ENCODE measurements at regions not wholly inside any gene's neighbourhood (a gene's known extent, or its start where the extent isn't known, plus 50 kb on each side); places are given as distances from the start of the nearest gene placed in this dataset.
A peak's percentile ranks its signal among the peaks of the same experiment; 100 is the strongest.
"Not testable (repeated sequence)": the region's sequence is repeated elsewhere in the genome, so short reads cannot be mapped to it uniquely, and the experiment has no call there.

- H3K4me3 ChIP-seq (ENCODE audit: low read depth, low read length) = no peak overlapping the region
- no peak overlapping the region for H3K27ac ChIP-seq (ENCODE audit: low read depth, low read length)
- H3K79me2 ChIP-seq (ENCODE audit: control insufficient read depth, insufficient read depth, low read length, unreplicated experiment) = no peaks in the 10 kb centered on the region
- no peak overlapping the region for H2AFZ ChIP-seq (ENCODE audit: low read length, unreplicated experiment)
- no peaks in the 10 kb centered on the region for H3K36me3 ChIP-seq (ENCODE audit: insufficient read depth, low read length)
- H3K4me1 ChIP-seq (ENCODE audit: control insufficient read depth, insufficient read depth, low read length, unreplicated experiment) = no peaks in the 10 kb centered on the region
- no peaks in the 10 kb centered on the region for H3K27me3 ChIP-seq (ENCODE audit: insufficient read depth, low read length)
Measured at GRCh38 chr12:90485560-90485959, 469.4 kb downstream of the CCER1 start.

GRCh38 chr12:90484094-90484493, 470.9 kb downstream of the CCER1 start:
- Histone ChIP-seq H3K36me3 (ENCODE audit: insufficient read depth, low read length) (no peaks in the 10 kb centered on the region), H3K4me1 (ENCODE audit: control insufficient read depth, insufficient read depth, low read length, unreplicated experiment) (no peaks in the 10 kb centered on the region), H3K4me3 (ENCODE audit: low read depth, low read length) (no peak overlapping the region), H3K27me3 (ENCODE audit: insufficient read depth, low read length) (no peaks in the 10 kb centered on the region), H3K79me2 (ENCODE audit: control insufficient read depth, insufficient read depth, low read length, unreplicated experiment) (no peaks in the 10 kb centered on the region), H3K27ac (ENCODE audit: low read depth, low read length) (no peak overlapping the region), H2AFZ (ENCODE audit: low read length, unreplicated experiment) (no peak overlapping the region)

- H3K79me2 ChIP-seq (ENCODE audit: control insufficient read depth, insufficient read depth, low read length, unreplicated experiment) = no peaks in the 10 kb centered on the region
- H3K36me3 ChIP-seq (ENCODE audit: insufficient read depth, low read length) = no peaks in the 10 kb centered on the region
- no peaks in the 10 kb centered on the region for H3K4me1 ChIP-seq (ENCODE audit: control insufficient read depth, insufficient read depth, low read length, unreplicated experiment)
- H3K4me3 ChIP-seq (ENCODE audit: low read depth, low read length) = no peak overlapping the region
- no peak overlapping the region for H3K27ac ChIP-seq (ENCODE audit: low read depth, low read length)
- H2AFZ ChIP-seq (ENCODE audit: low read length, unreplicated experiment) = no peak overlapping the region
- no peaks in the 10 kb centered on the region for H3K27me3 ChIP-seq (ENCODE audit: insufficient read depth, low read length)
Measured at GRCh38 chr12:90481748-90482147, 473.2 kb downstream of the CCER1 start.

GRCh38 chr12:90479237-90479636, 475.7 kb downstream of the CCER1 start:
- H3K27ac ChIP-seq (ENCODE audit: low read depth, low read length) = no peak overlapping the region
- H3K4me1 ChIP-seq (ENCODE audit: control insufficient read depth, insufficient read depth, low read length, unreplicated experiment) = no peaks in the 10 kb centered on the region
- H3K79me2 ChIP-seq (ENCODE audit: control insufficient read depth, insufficient read depth, low read length, unreplicated experiment) = no peaks in the 10 kb centered on the region
- no peaks in the 10 kb centered on the region for H3K36me3 ChIP-seq (ENCODE audit: insufficient read depth, low read length)
- H3K27me3 ChIP-seq (ENCODE audit: insufficient read depth, low read length) = no peaks in the 10 kb centered on the region
- H2AFZ ChIP-seq (ENCODE audit: low read length, unreplicated experiment) = no peak overlapping the region
- H3K4me3 ChIP-seq (ENCODE audit: low read depth, low read length) = no peak overlapping the region

GRCh38 chr12:90473831-90474230, 481.1 kb downstream of the CCER1 start:
- no peaks in the 10 kb centered on the region for H3K79me2 ChIP-seq (ENCODE audit: control insufficient read depth, insufficient read depth, low read length, unreplicated experiment)
- no peaks in the 10 kb centered on the region for H3K4me1 ChIP-seq (ENCODE audit: control insufficient read depth, insufficient read depth, low read length, unreplicated experiment)
- H2AFZ ChIP-seq (ENCODE audit: low read length, unreplicated experiment) = peak overlapping the region; percentile 47
- no peaks in the 10 kb centered on the region for H3K36me3 ChIP-seq (ENCODE audit: insufficient read depth, low read length)
- H3K27me3 ChIP-seq (ENCODE audit: insufficient read depth, low read length) = no peaks in the 10 kb centered on the region
- peak overlapping the region; percentile 33; the same call in 1 of the 2 replicates for H3K4me3 ChIP-seq (ENCODE audit: low read depth, low read length)
- no peak overlapping the region for H3K27ac ChIP-seq (ENCODE audit: low read depth, low read length)

- Histone ChIP-seq H3K4me3 (ENCODE audit: low read depth, low read length) (no peak overlapping the region), H3K27ac (ENCODE audit: low read depth, low read length) (no peak overlapping the region), H3K4me1 (ENCODE audit: control insufficient read depth, insufficient read depth, low read length, unreplicated experiment) (no peaks in the 10 kb centered on the region), H3K36me3 (ENCODE audit: insufficient read depth, low read length) (no peaks in the 10 kb centered on the region), H3K79me2 (ENCODE audit: control insufficient read depth, insufficient read depth, low read length, unreplicated experiment) (no peaks in the 10 kb centered on the region), H3K27me3 (ENCODE audit: insufficient read depth, low read length) (no peaks in the 10 kb centered on the region), H2AFZ (ENCODE audit: low read length, unreplicated experiment) (no peak overlapping the region)
Measured at GRCh38 chr12:90460681-90461080, 494.3 kb downstream of the CCER1 start.

GRCh38 chr12:90456248-90456647, 498.7 kb downstream of the CCER1 start:
- H3K4me3 ChIP-seq (ENCODE audit: low read depth, low read length) = no peak overlapping the region
- H2AFZ ChIP-seq (ENCODE audit: low read length, unreplicated experiment) = no peak overlapping the region
- no peaks in the 10 kb centered on the region for H3K36me3 ChIP-seq (ENCODE audit: insufficient read depth, low read length)
- H3K27ac ChIP-seq (ENCODE audit: low read depth, low read length) = no peak overlapping the region
- no peaks in the 10 kb centered on the region for H3K27me3 ChIP-seq (ENCODE audit: insufficient read depth, low read length)
- no peaks in the 10 kb centered on the region for H3K79me2 ChIP-seq (ENCODE audit: control insufficient read depth, insufficient read depth, low read length, unreplicated experiment)
- H3K4me1 ChIP-seq (ENCODE audit: control insufficient read depth, insufficient read depth, low read length, unreplicated experiment) = no peaks in the 10 kb centered on the region

- Histone ChIP-seq H2AFZ (ENCODE audit: low read length, unreplicated experiment) (no peak overlapping the region), H3K27me3 (ENCODE audit: insufficient read depth, low read length) (no peaks in the 10 kb centered on the region), H3K36me3 (ENCODE audit: insufficient read depth, low read length) (no peaks in the 10 kb centered on the region), H3K4me1 (ENCODE audit: control insufficient read depth, insufficient read depth, low read length, unreplicated experiment) (no peaks in the 10 kb centered on the region), H3K27ac (ENCODE audit: low read depth, low read length) (no peak overlapping the region), H3K4me3 (ENCODE audit: low read depth, low read length) (no peak overlapping the region), H3K79me2 (ENCODE audit: control insufficient read depth, insufficient read depth, low read length, unreplicated experiment) (no peaks in the 10 kb centered on the region)
Measured at GRCh38 chr12:90455756-90456155, 499.2 kb downstream of the CCER1 start.

GRCh38 chr12:90449611-90450010, 505.4 kb downstream of the CCER1 start:
- H3K36me3 ChIP-seq (ENCODE audit: insufficient read depth, low read length) = no peaks in the 10 kb centered on the region
- no peaks in the 10 kb centered on the region for H3K79me2 ChIP-seq (ENCODE audit: control insufficient read depth, insufficient read depth, low read length, unreplicated experiment)
- H2AFZ ChIP-seq (ENCODE audit: low read length, unreplicated experiment) = no peak overlapping the region
- H3K4me3 ChIP-seq (ENCODE audit: low read depth, low read length) = no peak overlapping the region
- no peak overlapping the region for H3K27ac ChIP-seq (ENCODE audit: low read depth, low read length)
- no peaks in the 10 kb centered on the region for H3K4me1 ChIP-seq (ENCODE audit: control insufficient read depth, insufficient read depth, low read length, unreplicated experiment)
- H3K27me3 ChIP-seq (ENCODE audit: insufficient read depth, low read length) = no peaks in the 10 kb centered on the region

- H2AFZ ChIP-seq (ENCODE audit: low read length, unreplicated experiment); H3K4me1 ChIP-seq (ENCODE audit: control insufficient read depth, insufficient read depth, low read length, unreplicated experiment); H3K4me3 ChIP-seq (ENCODE audit: low read depth, low read length); H3K79me2 ChIP-seq (ENCODE audit: control insufficient read depth, insufficient read depth, low read length, unreplicated experiment); H3K27ac ChIP-seq (ENCODE audit: low read depth, low read length); H3K27me3 ChIP-seq (ENCODE audit: insufficient read depth, low read length); H3K36me3 ChIP-seq (ENCODE audit: insufficient read depth, low read length): not testable (repeated sequence)
Measured at GRCh38 chr12:90443466-90443865, 511.5 kb downstream of the CCER1 start.

- no peak overlapping the region for H2AFZ ChIP-seq (ENCODE audit: low read length, unreplicated experiment)
Measured at GRCh38 chr12:90441431-90441830, 513.5 kb downstream of the CCER1 start.

More at GRCh38 chr12:90441431-90441830, 513.5 kb downstream of the CCER1 start:
- H3K27me3 ChIP-seq (ENCODE audit: insufficient read depth, low read length) = no peaks in the 10 kb centered on the region
- H3K36me3 ChIP-seq (ENCODE audit: insufficient read depth, low read length) = no peaks in the 10 kb centered on the region
- no peak overlapping the region for H3K4me3 ChIP-seq (ENCODE audit: low read depth, low read length)
- no peaks in the 10 kb centered on the region for H3K79me2 ChIP-seq (ENCODE audit: control insufficient read depth, insufficient read depth, low read length, unreplicated experiment)
- no peak overlapping the region for H3K27ac ChIP-seq (ENCODE audit: low read depth, low read length)
- H3K4me1 ChIP-seq (ENCODE audit: control insufficient read depth, insufficient read depth, low read length, unreplicated experiment) = no peaks in the 10 kb centered on the region
